Muscle of arm (tissue), 1 donor: ENCODE measurements at regions not wholly inside any gene's neighbourhood (a gene's known extent, or its start where the extent isn't known, plus 50 kb on each side); places are given as distances from the start of the nearest gene placed in this dataset.

Source experiments
- DNase-seq: peaks from one replicate; pipeline ENCODE4 v3.0.0-alpha.2; 2013

GRCh38 chr13:89827552-89827951 lies 1519.9 kb upstream of the MIR17HG start:
- DNase-seq: no peak

- no peak for DNase-seq
Measured at GRCh38 chr13:89828506-89828905, 1519.0 kb upstream of the MIR17HG start.

GRCh38 chr13:89831157-89831556 lies 1516.3 kb upstream of the MIR17HG start:
- no peak for DNase-seq

GRCh38 chr13:89832827-89833226 lies 1514.7 kb upstream of the MIR17HG start:
- DNase-seq: no peak

GRCh38 chr13:89843621-89844020 lies 1503.9 kb upstream of the MIR17HG start:
- DNase-seq: no peak

GRCh38 chr13:89845874-89846273 lies 1501.6 kb upstream of the MIR17HG start:
- DNase-seq: no peak

GRCh38 chr13:89846926-89847585 lies 1500.4 kb upstream of the MIR17HG start:
- DNase-seq: no peak

GRCh38 chr13:89852570-89852969 lies 1494.9 kb upstream of the MIR17HG start:
- no peak for DNase-seq

GRCh38 chr13:89856512-89856911 lies 1491.0 kb upstream of the MIR17HG start:
- no peak for DNase-seq

GRCh38 chr13:89857502-89857901 lies 1490.0 kb upstream of the MIR17HG start:
- no peak for DNase-seq

GRCh38 chr13:89862011-89862690 lies 1485.3 kb upstream of the MIR17HG start:
- no peak for DNase-seq

GRCh38 chr13:89862691-89863036 lies 1484.8 kb upstream of the MIR17HG start:
- no peak for DNase-seq

GRCh38 chr13:89865164-89866064 lies 1482.1 kb upstream of the MIR17HG start:
- DNase-seq: no peak

- DNase-seq: no peak
Measured at GRCh38 chr13:89869312-89869711, 1478.2 kb upstream of the MIR17HG start.

GRCh38 chr13:89878904-89879303 lies 1468.6 kb upstream of the MIR17HG start:
- DNase-seq: no peak

- no peak for DNase-seq
Measured at GRCh38 chr13:89880201-89880600, 1467.3 kb upstream of the MIR17HG start.

- DNase-seq: no peak
Measured at GRCh38 chr13:89883893-89884448, 1463.5 kb upstream of the MIR17HG start.

- DNase-seq: no peak
Measured at GRCh38 chr13:89890806-89891205, 1456.7 kb upstream of the MIR17HG start.

GRCh38 chr13:89891416-89891815 lies 1456.1 kb upstream of the MIR17HG start:
- DNase-seq: no peak

- no peak for DNase-seq
Measured at GRCh38 chr13:89897681-89898080, 1449.8 kb upstream of the MIR17HG start.

GRCh38 chr13:89899302-89900103 lies 1448.0 kb upstream of the MIR17HG start:
- DNase-seq: no peak
